Stimulated activated CD4-positive, alpha-beta T cell treated with anti-CD3 and anti-CD28 coated beads, Interleukin-2, amount 100 ng/mL, for 48 hours (primary cell): ENCODE measurements at regions not wholly inside any gene's neighbourhood (a gene's known extent, or its start where the extent isn't known, plus 50 kb on each side); places are given as distances from the start of the nearest gene placed in this dataset.

Source experiments
- DNase-seq, 2 donors: peaks; one replicate each; pipeline ENCODE4 v3.0.0-alpha.2; 2020

- no peak for DNase-seq
These were observed 147.6 kb downstream of the PHETA1 start for GRCh38 chr12:111221062-111222026.

GRCh38 chr12:111220363-111220762, 148.5 kb downstream of the PHETA1 start:
- no peak for DNase-seq

GRCh38 chr12:111219440-111219839, 149.5 kb downstream of the PHETA1 start:
- no peak for DNase-seq

- DNase-seq: no peak
These were observed 150.4 kb downstream of the PHETA1 start for GRCh38 chr12:111218499-111218898.

- no peak for DNase-seq
These were observed 152.3 kb downstream of the PHETA1 start for GRCh38 chr12:111216387-111217159.

- no peak for DNase-seq
These were observed 153.0 kb downstream of the PHETA1 start for GRCh38 chr12:111215881-111216280.

GRCh38 chr12:111214401-111214800, 154.5 kb downstream of the PHETA1 start:
- no peak for DNase-seq

- no peak for DNase-seq
These were observed 155.3 kb downstream of the PHETA1 start for GRCh38 chr12:111213561-111213960.

- no peak for DNase-seq
These were observed 156.0 kb downstream of the PHETA1 start for GRCh38 chr12:111212814-111213456.

GRCh38 chr12:111211910-111212757, 156.8 kb downstream of the PHETA1 start:
- no peak for DNase-seq

GRCh38 chr12:111209811-111210210, 159.1 kb downstream of the PHETA1 start:
- no peak for DNase-seq

- DNase-seq: no peak
These were observed 161.1 kb downstream of the PHETA1 start for GRCh38 chr12:111207761-111208160.

GRCh38 chr12:111204788-111205241, 164.1 kb downstream of the PHETA1 start:
- no peak for DNase-seq

GRCh38 chr12:111203969-111204368, 164.9 kb downstream of the PHETA1 start:
- DNase-seq: no peak

- DNase-seq: no peak
These were observed 165.4 kb downstream of the PHETA1 start for GRCh38 chr12:111203446-111203845.

- DNase-seq: no peak
These were observed 166.5 kb downstream of the PHETA1 start for GRCh38 chr12:111202237-111202915.

- DNase-seq: no peak
These were observed 167.2 kb downstream of the PHETA1 start for GRCh38 chr12:111201495-111202236.

- DNase-seq: no peak
These were observed 167.9 kb downstream of the PHETA1 start for GRCh38 chr12:111201036-111201435.

GRCh38 chr12:111197376-111197944, 171.4 kb downstream of the PHETA1 start:
- DNase-seq: no peak

- DNase-seq: no peak
These were observed 172.4 kb downstream of the PHETA1 start for GRCh38 chr12:111196532-111196931.

- DNase-seq: no peak
These were observed 173.6 kb downstream of the PHETA1 start for GRCh38 chr12:111195316-111195715.
